Erythroblast (primary cell): ENCODE measurements at regions not wholly inside any gene's neighbourhood (a gene's known extent, or its start where the extent isn't known, plus 50 kb on each side); places are given as distances from the start of the nearest gene placed in this dataset.

Experiments
- GATA1 ChIP-seq: IDR thresholded peaks from 2 replicates; pipeline ENCODE4 v1.6.1; 2011; ENCODE audit warnings: low read depth, mild to moderate bottlenecking, control low read depth, low read length, moderate library complexity
- POLR2A ChIP-seq: IDR thresholded peaks from 2 replicates; pipeline ENCODE4 v1.6.1; 2011; ENCODE audit warnings: mild to moderate bottlenecking, low read length

- TF ChIP-seq POLR2A (no peak), GATA1 (no peak)
These were observed 161.8 kb upstream of the CBLB start for GRCh38 chr3:106030627-106030963.
